RWPE2 (cell line): ENCODE measurements at regions not wholly inside any gene's neighbourhood (a gene's known extent, or its start where the extent isn't known, plus 50 kb on each side); places are given as distances from the start of the nearest gene placed in this dataset.

Source experiments
- ATAC-seq: fragments of 200-7000 bp; cut with Tn5 transposase; 3 replicates; pipeline ENCODE4 v1.9.1; 2021; ENCODE audit warnings: low read depth
- DNase-seq: peaks from one replicate; pipeline ENCODE4 v3.0.0-alpha.2; 2020; ENCODE audit warnings: low spot score
- H3K27ac ChIP-seq: fragments of 450-650 bp; 2 replicates; pipeline ENCODE4 v1.5.1; 2017; ENCODE audit warnings: mild to moderate bottlenecking; ENCODE audit not compliant: poor library complexity, severe bottlenecking
- H3K27me3 ChIP-seq: fragments of 250-450 bp; sonication (Bioruptor Pico); 2 replicates; pipeline ENCODE4 v1.5.1; 2021; ENCODE audit warnings: mild to moderate bottlenecking, moderate library complexity; ENCODE audit not compliant: insufficient read depth, poor library complexity, severe bottlenecking
- H3K36me3 ChIP-seq: fragments of 250-450 bp; sonication (Bioruptor Pico); 2 replicates; pipeline ENCODE4 v1.5.1; 2020; ENCODE audit warnings: low read depth, mild to moderate bottlenecking, moderate library complexity
- H3K4me1 ChIP-seq: fragments of 250-450 bp; sonication (Bioruptor Pico); 2 replicates; pipeline ENCODE4 v1.5.1; 2021; ENCODE audit warnings: mild to moderate bottlenecking, moderate library complexity; ENCODE audit not compliant: insufficient read depth, poor library complexity, severe bottlenecking
- H3K4me3 ChIP-seq: fragments of 250-450 bp; sonication (Bioruptor Pico); 2 replicates; pipeline ENCODE4 v1.5.1; 2021; ENCODE audit warnings: mild to moderate bottlenecking, moderate library complexity; ENCODE audit not compliant: severe bottlenecking
- H3K9me3 ChIP-seq: fragments of 250-450 bp; sonication (Bioruptor Pico); 2 replicates; pipeline ENCODE4 v1.5.1; 2021; ENCODE audit warnings: mild to moderate bottlenecking, moderate library complexity; ENCODE audit not compliant: severe bottlenecking
- TF ChIP-seq, protein P1 (sequence below): fragments of 450-650 bp; IDR thresholded peaks from one replicate; pipeline ENCODE4 v1.5.1; 2017; ENCODE audit warnings: mild to moderate bottlenecking, moderate library complexity; ENCODE audit not compliant: poor library complexity, severe bottlenecking

DNA sequence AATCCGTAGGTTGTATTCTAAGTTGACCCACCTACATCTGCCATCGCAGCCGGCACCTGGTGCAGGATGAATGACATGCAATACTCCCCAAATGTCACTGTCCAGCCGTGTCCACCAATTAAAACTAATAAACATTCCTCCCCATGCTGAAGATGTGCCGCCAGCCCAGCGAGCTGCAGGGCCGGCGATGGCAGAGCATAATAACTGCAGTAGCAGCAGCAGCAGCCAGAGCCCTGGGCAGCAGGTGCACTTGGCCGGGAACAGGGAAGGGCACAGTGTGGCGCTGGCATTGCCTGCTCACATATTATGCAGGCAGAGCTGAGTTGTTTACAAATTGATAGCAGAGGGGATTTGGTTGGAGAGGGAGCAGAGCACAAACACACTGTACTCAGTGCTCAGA, 754.9 kb downstream of the OLFM4 start:
- DNase-seq (no peak), ATAC-seq (no peak)
- TF ChIP-seq, protein P1, sequence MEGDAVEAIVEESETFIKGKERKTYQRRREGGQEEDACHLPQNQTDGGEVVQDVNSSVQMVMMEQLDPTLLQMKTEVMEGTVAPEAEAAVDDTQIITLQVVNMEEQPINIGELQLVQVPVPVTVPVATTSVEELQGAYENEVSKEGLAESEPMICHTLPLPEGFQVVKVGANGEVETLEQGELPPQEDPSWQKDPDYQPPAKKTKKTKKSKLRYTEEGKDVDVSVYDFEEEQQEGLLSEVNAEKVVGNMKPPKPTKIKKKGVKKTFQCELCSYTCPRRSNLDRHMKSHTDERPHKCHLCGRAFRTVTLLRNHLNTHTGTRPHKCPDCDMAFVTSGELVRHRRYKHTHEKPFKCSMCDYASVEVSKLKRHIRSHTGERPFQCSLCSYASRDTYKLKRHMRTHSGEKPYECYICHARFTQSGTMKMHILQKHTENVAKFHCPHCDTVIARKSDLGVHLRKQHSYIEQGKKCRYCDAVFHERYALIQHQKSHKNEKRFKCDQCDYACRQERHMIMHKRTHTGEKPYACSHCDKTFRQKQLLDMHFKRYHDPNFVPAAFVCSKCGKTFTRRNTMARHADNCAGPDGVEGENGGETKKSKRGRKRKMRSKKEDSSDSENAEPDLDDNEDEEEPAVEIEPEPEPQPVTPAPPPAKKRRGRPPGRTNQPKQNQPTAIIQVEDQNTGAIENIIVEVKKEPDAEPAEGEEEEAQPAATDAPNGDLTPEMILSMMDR, result no peak
- Histone ChIP-seq H3K4me3 (no peak overlapping the region), H3K9me3 (no peaks in the 10 kb centered on the region), H3K27me3 (no peaks in the 10 kb centered on the region), H3K4me1 (no peaks in the 10 kb centered on the region), H3K36me3 (no peaks in the 10 kb centered on the region), H3K27ac (no peak overlapping the region)

DNA sequence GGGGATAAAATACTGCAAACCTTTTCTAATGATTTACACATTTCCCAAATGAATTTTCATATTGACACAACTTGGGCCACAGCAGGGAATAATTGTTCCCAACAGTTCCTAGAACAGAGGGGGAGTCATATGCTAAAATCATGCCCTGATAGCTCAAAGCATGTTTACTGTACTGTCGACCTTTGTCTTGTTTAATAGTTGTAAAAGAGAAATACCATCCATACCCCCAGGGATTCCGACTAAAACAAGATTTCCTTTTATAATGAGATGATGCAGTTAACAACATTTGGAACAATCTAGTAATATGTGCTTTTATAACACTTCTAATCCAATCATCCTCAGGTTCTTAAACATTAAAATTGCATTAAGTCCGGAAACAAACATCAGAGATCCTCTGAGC, 759.7 kb downstream of the OLFM4 start:
- TF ChIP-seq, protein P1, result no peak
- no peak overlapping the region for H3K27ac ChIP-seq
- H3K4me1 ChIP-seq, result no peaks in the 10 kb centered on the region
- no peaks in the 10 kb centered on the region for H3K36me3 ChIP-seq
- no peak for ATAC-seq
- DNase-seq, result no peak
- H3K4me3 ChIP-seq, result no peak overlapping the region
- H3K27me3 ChIP-seq, result no peaks in the 10 kb centered on the region
- H3K9me3 ChIP-seq, result no peaks in the 10 kb centered on the region

DNA sequence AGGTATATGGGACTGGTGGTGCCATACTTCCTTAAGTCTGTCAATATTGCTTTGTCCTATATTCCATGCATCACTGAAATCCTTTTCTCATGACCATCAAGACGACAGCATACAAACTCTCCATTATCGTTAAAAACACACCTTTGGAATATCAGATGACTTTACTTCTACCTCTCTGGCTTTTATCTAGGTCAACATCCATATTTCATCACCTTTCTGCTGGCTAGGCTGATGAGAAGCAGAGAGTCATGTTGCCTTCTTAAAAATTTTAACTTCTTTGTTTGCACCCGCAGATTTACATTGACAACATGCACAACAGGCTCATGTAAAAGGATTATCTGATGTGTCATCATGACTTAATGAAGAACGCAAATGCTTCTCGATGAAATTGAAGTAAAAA, 771.4 kb downstream of the OLFM4 start:
- TF ChIP-seq, protein P1, result no peak
- Histone ChIP-seq H3K9me3 (no peaks in the 10 kb centered on the region), H3K27ac (no peak overlapping the region), H3K27me3 (no peaks in the 10 kb centered on the region), H3K36me3 (no peaks in the 10 kb centered on the region), H3K4me1 (no peaks in the 10 kb centered on the region), H3K4me3 (no peak overlapping the region)
- ATAC-seq (no peak), DNase-seq (no peak)

DNA sequence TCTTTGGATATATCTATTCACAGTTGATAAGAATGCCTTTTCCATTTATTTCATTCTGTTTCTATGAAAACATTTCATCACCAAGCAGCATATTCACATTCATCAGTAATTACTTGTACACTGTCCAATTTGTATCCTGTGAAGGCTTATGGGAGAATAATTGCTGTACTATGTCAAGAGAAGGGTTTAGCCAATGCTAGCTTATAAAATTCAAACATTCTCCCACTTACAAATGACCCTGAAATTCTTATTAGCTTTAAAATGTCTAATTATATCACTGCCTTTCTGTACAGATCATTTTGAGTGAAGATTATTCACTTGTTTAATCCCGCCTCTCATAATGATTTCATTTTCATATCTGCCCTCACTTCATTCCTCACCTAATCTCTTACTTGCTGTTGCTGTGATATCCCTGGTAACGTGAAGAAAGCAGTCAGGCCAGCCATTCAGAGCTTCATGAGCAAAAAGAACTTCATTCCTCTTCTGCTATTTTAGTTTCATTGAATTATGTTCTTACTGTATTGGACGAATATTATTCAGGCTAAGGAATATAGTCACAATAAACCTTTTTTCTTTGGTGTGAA, 778.7 kb downstream of the OLFM4 start:
- DNase-seq (no peak), ATAC-seq (no peak)
- no peaks in the 10 kb centered on the region for H3K27me3 ChIP-seq
- no peak overlapping the region for H3K27ac ChIP-seq
- H3K4me3 ChIP-seq, result no peak overlapping the region
- TF ChIP-seq, protein P1, result no peak
- H3K4me1 ChIP-seq, result no peaks in the 10 kb centered on the region
- H3K36me3 ChIP-seq, result no peaks in the 10 kb centered on the region
- H3K9me3 ChIP-seq, result no peaks in the 10 kb centered on the region

DNA sequence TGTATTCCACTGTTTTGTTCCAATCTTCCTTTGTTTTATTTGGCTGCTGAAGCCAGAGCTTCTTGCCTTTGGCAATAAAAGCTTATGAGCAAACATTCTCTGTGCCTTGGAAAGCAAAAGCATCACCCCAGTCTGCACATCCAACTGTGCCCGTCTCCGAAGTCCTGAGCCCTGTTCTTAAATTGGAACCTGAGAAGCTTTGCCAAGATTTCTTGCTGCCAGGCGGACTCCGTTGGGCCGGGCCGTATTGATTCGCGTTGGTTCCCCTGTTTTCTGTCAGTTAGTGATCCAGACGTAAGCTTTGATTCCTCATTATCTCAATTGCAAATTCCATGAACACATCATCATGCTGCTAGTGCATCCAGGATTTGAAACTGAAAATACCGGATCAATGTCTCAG, 793.0 kb downstream of the OLFM4 start:
- H3K4me1 ChIP-seq, result no peaks in the 10 kb centered on the region
- TF ChIP-seq, protein P1, result no peak
- no peaks in the 10 kb centered on the region for H3K36me3 ChIP-seq
- DNase-seq, result no peak
- H3K9me3 ChIP-seq, result no peaks in the 10 kb centered on the region
- no peak overlapping the region for H3K27ac ChIP-seq
- no peak overlapping the region for H3K4me3 ChIP-seq
- H3K27me3 ChIP-seq, result peaks cover 20% of the 10 kb centered on the region
- no peak for ATAC-seq
